NCI-H1694 (cell line): ENCODE measurements at regions not wholly inside any gene's neighbourhood (a gene's known extent, or its start where the extent isn't known, plus 50 kb on each side); places are given as distances from the start of the nearest gene placed in this dataset.

Experiments used
- DNase-seq: peaks from one replicate; lab custom pipeline; 2025; lab: John Stamatoyannopoulos, UW

GRCh38 chr16:49216593-49216992 is 65.0 kb downstream of the CBLN1 start:
- DNase-seq: no peak

- DNase-seq: no peak
Observed at GRCh38 chr16:49213594-49213993, 68.0 kb downstream of the CBLN1 start.

GRCh38 chr16:49204191-49204590 is 77.4 kb downstream of the CBLN1 start:
- DNase-seq: no peak

GRCh38 chr16:49203361-49203760 is 78.3 kb downstream of the CBLN1 start:
- DNase-seq: no peak

GRCh38 chr16:49201118-49201517 is 80.5 kb downstream of the CBLN1 start:
- no peak for DNase-seq

- DNase-seq: no peak
Observed at GRCh38 chr16:49200223-49200820, 81.3 kb downstream of the CBLN1 start.

- DNase-seq: no peak
Observed at GRCh38 chr16:49195237-49195548, 86.4 kb downstream of the CBLN1 start.

- no peak for DNase-seq
Observed at GRCh38 chr16:49194537-49195236, 87.0 kb downstream of the CBLN1 start.

- DNase-seq: no peak
Observed at GRCh38 chr16:49193596-49193995, 88.0 kb downstream of the CBLN1 start.

- DNase-seq: no peak
Observed at GRCh38 chr16:49189286-49189685, 92.4 kb downstream of the CBLN1 start.

GRCh38 chr16:49183911-49184310 is 97.7 kb downstream of the CBLN1 start:
- DNase-seq: peak; percentile 34

- DNase-seq: no peak
Observed at GRCh38 chr16:49181791-49182518, 99.7 kb downstream of the CBLN1 start.

- no peak for DNase-seq
Observed at GRCh38 chr16:49179714-49180330, 101.8 kb downstream of the CBLN1 start.

GRCh38 chr16:49168126-49168525 is 113.5 kb downstream of the CBLN1 start:
- no peak for DNase-seq

- DNase-seq: no peak
Observed at GRCh38 chr16:49165025-49165424, 116.6 kb downstream of the CBLN1 start.

- no peak for DNase-seq
Observed at GRCh38 chr16:49161191-49161590, 120.4 kb downstream of the CBLN1 start.

GRCh38 chr16:49158029-49158642 is 123.5 kb downstream of the CBLN1 start:
- DNase-seq: no peak

GRCh38 chr16:49150341-49150740 is 131.3 kb downstream of the CBLN1 start:
- DNase-seq: no peak

GRCh38 chr16:49148410-49148809 is 133.2 kb downstream of the CBLN1 start:
- DNase-seq: no peak

- no peak for DNase-seq
Observed at GRCh38 chr16:49140618-49141017, 141.0 kb downstream of the CBLN1 start.

GRCh38 chr16:49130397-49130796 is 151.2 kb downstream of the CBLN1 start:
- no peak for DNase-seq

GRCh38 chr16:49129935-49130334 is 151.7 kb downstream of the CBLN1 start:
- no peak for DNase-seq

- DNase-seq: no peak
Observed at GRCh38 chr16:49128740-49129139, 152.9 kb downstream of the CBLN1 start.
